Lung (tissue), 11 donors: ENCODE measurements at regions not wholly inside any gene's neighbourhood (a gene's known extent, or its start where the extent isn't known, plus 50 kb on each side); places are given as distances from the start of the nearest gene placed in this dataset.

Source experiments
- ATAC-seq: fragments of 200-7000 bp; cut with Tn5 transposase; one replicate; pipeline ENCODE4 v1.9.1; 2020; ENCODE audit warnings: moderate number of reproducible peaks; ENCODE audit not compliant: insufficient read depth, low FRiP score
- DNase-seq, 3 donors: peaks; one replicate each; pipeline ENCODE4 v3.0.0-alpha.2; 2013 to 2017
- H3K27ac ChIP-seq, 2 donors: one replicate each; pipeline ENCODE4 v1.5.1; 2013; ENCODE audit warnings: mild to moderate bottlenecking in 2 of 2, moderate library complexity in 2 of 2, control low read depth in 1 of 2, inconsistent platforms in 1 of 2, low read depth in 1 of 2, low read length in 1 of 2
- H3K27me3 ChIP-seq, 3 donors: one replicate each; pipeline ENCODE4 v1.5.1; 2013; ENCODE audit warnings: low read length in 2 of 3; ENCODE audit not compliant: control insufficient read depth in 3 of 3, insufficient read depth in 3 of 3
- H3K36me3 ChIP-seq, 4 donors: one replicate each; pipeline ENCODE4 v1.5.1; 2013; ENCODE audit warnings: low read length in 4 of 4, mild to moderate bottlenecking in 1 of 4, moderate library complexity in 1 of 4; ENCODE audit not compliant: control insufficient read depth in 4 of 4, insufficient read depth in 4 of 4
- H3K4me1 ChIP-seq, 5 donors: one replicate each; pipeline ENCODE4 v1.5.1; 2013; ENCODE audit warnings: low read length in 5 of 5, mild to moderate bottlenecking in 2 of 5, moderate library complexity in 1 of 5; ENCODE audit not compliant: control insufficient read depth in 5 of 5, insufficient read depth in 5 of 5
- H3K4me3 ChIP-seq: one replicate; pipeline ENCODE4 v1.5.1; 2013; ENCODE audit warnings: mild to moderate bottlenecking, control low read depth, moderate library complexity
- H3K9ac ChIP-seq, 2 donors: one replicate each; pipeline ENCODE4 v1.5.1; 2013; ENCODE audit warnings: low read length in 2 of 2, control low read depth in 1 of 2; ENCODE audit not compliant: insufficient read depth in 1 of 2
- H3K9me3 ChIP-seq, 4 donors: one replicate each; pipeline ENCODE4 v1.5.1; 2013; ENCODE audit warnings: low read length in 3 of 4, mild to moderate bottlenecking in 1 of 4, moderate library complexity in 1 of 4; ENCODE audit not compliant: control insufficient read depth in 4 of 4, insufficient read depth in 3 of 4
- WGBS, 2 donors: extraction: QIAGEN DNeasy Blood & Tissue Kit; methylation state at CpG; one replicate each; pipeline ENCODE4 v1.1.7; 2013; 5-methylcytosine and 5-hydroxymethylcytosine counted together
- TF ChIP-seq, protein P1 (sequence below): IDR thresholded peaks from 2 replicates; pipeline ENCODE4 v1.5.1; 2012; ENCODE audit warnings: mild to moderate bottlenecking; ENCODE audit errors: control extremely low read depth, extremely low read depth
- donor health status: control.
- donor health status: control.
- donor health status: Bipolar disorder and iron deficiency.
- donor health status: healthy.
- donor health status: DM: yes; HTN: yes; CAD: no.

DNA sequence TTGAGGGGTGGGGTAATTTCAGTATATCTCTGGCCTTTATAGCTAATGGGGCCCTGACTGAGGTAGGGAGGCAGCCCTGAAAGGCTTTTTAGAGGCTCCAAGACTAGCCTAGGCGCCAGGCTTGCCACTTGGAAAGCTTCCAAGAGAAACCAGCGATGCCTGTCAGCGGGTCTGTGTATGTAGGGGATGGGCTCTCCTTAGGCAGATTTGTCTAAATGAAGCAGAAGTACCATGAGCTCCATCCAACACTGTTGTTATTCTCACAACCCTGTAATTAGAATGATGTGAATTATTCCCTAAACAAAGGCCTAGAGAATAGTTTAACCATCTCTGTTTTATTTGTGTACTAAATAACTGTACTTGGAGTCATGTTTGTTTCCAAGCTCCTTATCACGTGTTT is 138.1 kb downstream of the B3GNT2 start:
- Histone ChIP-seq H3K27me3 (no peaks in the 10 kb centered on the region), H3K4me1 (peaks cover 0 to 2% (median 0%) of the 10 kb centered on the region in 5 donors), H3K27ac (no peak overlapping the region), H3K9me3 (no peaks in the 10 kb centered on the region), H3K4me3 (no peak overlapping the region), H3K36me3 (no peaks in the 10 kb centered on the region), H3K9ac (no peak overlapping the region)
- TF ChIP-seq, protein P1, sequence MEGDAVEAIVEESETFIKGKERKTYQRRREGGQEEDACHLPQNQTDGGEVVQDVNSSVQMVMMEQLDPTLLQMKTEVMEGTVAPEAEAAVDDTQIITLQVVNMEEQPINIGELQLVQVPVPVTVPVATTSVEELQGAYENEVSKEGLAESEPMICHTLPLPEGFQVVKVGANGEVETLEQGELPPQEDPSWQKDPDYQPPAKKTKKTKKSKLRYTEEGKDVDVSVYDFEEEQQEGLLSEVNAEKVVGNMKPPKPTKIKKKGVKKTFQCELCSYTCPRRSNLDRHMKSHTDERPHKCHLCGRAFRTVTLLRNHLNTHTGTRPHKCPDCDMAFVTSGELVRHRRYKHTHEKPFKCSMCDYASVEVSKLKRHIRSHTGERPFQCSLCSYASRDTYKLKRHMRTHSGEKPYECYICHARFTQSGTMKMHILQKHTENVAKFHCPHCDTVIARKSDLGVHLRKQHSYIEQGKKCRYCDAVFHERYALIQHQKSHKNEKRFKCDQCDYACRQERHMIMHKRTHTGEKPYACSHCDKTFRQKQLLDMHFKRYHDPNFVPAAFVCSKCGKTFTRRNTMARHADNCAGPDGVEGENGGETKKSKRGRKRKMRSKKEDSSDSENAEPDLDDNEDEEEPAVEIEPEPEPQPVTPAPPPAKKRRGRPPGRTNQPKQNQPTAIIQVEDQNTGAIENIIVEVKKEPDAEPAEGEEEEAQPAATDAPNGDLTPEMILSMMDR: no peak
- WGBS, 2 donors: 52 to 63% methylated on average over 4 of the region's 4 CpGs
- ATAC-seq (no peak), DNase-seq (no peak)

DNA sequence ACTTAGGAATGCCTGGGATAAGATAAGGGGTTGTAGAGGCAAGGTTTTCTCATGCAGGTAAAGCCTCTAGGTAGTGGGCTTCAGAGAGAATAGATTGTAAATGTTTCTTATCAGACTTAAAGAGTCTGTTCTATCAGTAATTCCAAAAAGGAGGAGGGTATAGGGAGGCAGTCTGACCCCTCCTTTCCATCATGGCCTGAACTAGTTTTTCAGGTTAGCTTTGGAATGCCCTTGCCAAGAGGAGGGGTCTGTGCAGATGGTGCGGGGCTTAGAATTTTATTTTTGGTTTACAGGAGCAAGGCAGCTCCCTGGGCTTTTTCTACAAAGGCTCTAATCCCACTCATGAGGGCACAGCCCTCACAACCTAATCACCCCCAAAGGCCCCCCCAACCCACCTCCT is 135.0 kb downstream of the B3GNT2 start:
- no peak overlapping the region for H3K9ac ChIP-seq
- no peak for ATAC-seq
- H3K36me3 ChIP-seq: no peaks in the 10 kb centered on the region
- no peak overlapping the region for H3K4me3 ChIP-seq
- H3K4me1 ChIP-seq: peaks cover 0 to 1% (median 0%) of the 10 kb centered on the region in 5 donors
- no peaks in the 10 kb centered on the region for H3K9me3 ChIP-seq
- no peak overlapping the region for H3K27ac ChIP-seq
- TF ChIP-seq, protein P1: no peak
- DNase-seq: peak in 1 of 3 donors; percentile 21
- WGBS, 2 donors: 71 to 92% methylated on average over 1 of the region's 1 CpG
- no peaks in the 10 kb centered on the region for H3K27me3 ChIP-seq

DNA sequence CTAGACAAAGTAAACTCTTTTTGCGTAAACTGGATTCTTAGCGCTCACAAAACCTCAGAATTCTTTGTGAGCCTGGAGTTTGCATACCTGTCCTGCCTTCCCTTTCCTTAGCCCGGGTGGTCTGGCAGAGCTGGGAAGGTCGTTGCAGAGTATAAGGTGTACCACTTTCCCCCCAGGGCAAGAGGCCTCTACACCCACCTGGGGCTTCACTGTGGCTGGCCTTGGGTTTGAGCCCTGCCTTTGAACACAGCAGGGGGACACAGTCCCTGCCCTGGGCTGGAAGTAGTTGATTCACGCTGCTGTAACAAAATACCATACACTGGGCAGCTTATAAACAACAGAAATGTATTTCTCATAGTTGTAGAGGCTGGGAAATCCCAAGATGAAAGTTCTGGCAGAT is 133.9 kb downstream of the B3GNT2 start:
- H3K4me3 ChIP-seq: no peak overlapping the region
- no peak overlapping the region for H3K27ac ChIP-seq
- no peaks in the 10 kb centered on the region for H3K27me3 ChIP-seq
- DNase-seq: no peak
- TF ChIP-seq, protein P1: no peak
- no peak overlapping the region for H3K9ac ChIP-seq
- WGBS, 2 donors: 87 to 91% methylated on average over 5 of the region's 5 CpGs
- H3K4me1 ChIP-seq: no peaks in the 10 kb centered on the region
- no peaks in the 10 kb centered on the region for H3K9me3 ChIP-seq
- ATAC-seq: no peak
- H3K36me3 ChIP-seq: no peaks in the 10 kb centered on the region

DNA sequence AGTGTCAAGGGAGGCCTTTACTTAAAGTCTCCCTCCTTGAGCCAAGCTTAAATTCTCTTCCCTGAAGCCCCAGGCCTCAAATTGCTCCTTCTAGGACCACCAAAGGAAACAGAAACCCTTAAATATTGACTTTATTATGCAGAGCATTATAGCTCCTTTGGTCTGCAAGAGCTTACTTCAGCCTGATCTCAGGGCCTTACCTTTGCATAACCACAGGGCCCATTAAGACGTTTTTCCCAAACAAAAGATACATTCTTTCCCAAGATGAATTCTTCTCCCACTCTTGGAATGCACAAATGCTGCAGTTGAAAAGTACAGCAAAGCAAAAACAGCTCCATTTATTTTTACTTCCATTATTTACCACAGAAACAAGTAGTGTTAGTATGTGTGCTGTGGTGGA is 130.8 kb downstream of the B3GNT2 start:
- no peak overlapping the region for H3K9ac ChIP-seq
- DNase-seq: no peak
- H3K27me3 ChIP-seq: no peaks in the 10 kb centered on the region
- H3K4me1 ChIP-seq: no peaks in the 10 kb centered on the region
- TF ChIP-seq, protein P1: no peak
- no peaks in the 10 kb centered on the region for H3K9me3 ChIP-seq
- no peak overlapping the region for H3K27ac ChIP-seq
- H3K4me3 ChIP-seq: no peak overlapping the region
- no peak for ATAC-seq
- no peaks in the 10 kb centered on the region for H3K36me3 ChIP-seq
- WGBS, 2 donors: 60 to 87% methylated on average over 1 of the region's 1 CpG
